Right hindlimb (tissue), 1 donor: ENCODE measurements at regions not wholly inside any gene's neighbourhood (a gene's known extent, or its start where the extent isn't known, plus 50 kb on each side); places are given as distances from the start of the nearest gene placed in this dataset.

ENCODE experiments used
- DNase-seq: peaks from one replicate; pipeline ENCODE4 v3.0.0-alpha.2; 2018

GRCh38 chr11:95717314-95717713 lies 72.3 kb downstream of the FAM76B start:
- no peak for DNase-seq

GRCh38 chr11:95716266-95716665 lies 73.3 kb downstream of the FAM76B start:
- no peak for DNase-seq

DNA sequence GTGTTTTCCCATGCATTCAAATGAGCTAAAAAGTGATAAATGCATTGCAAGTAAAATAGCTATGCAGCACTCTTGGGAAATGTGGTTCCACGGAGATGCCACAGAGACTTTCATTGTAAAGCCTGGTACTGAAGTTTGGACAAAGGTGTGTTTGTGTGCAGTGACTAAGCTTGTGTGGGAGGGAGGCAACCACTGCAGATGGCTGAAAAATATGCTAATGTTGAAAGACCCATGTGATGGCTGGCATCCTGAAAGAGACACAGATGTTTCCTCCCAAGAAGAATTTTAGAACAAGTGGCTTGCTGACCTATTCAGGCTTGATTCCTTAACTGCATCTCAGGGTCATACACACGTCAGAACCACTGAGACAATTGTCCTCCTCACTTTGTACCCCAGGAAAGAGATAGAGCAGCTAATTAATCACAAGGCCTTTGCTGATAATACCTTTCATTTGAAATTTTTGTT lies 73.8 kb downstream of the FAM76B start:
- no peak for DNase-seq

- DNase-seq, result no peak
These were observed 74.5 kb downstream of the FAM76B start for GRCh38 chr11:95714843-95715776.

DNA sequence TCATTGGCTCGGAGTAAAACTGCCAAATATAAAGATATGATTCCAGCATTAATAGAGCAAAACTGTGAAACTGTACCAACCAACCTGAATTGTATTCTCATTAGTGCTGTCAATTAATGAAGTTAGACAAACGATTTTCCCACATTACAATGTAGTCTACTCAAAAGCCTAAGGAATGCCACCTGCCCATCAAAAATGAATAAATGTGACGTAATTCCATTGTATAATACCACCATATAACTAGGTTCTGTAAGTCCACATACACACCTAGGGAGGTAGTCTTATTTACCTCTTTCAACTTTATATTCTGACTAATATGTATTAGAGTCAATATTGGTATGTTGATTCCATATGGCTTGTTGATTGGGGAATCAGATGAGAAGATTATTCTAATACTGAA lies 76.2 kb downstream of the FAM76B start:
- no peak for DNase-seq

- DNase-seq, result no peak
These were observed 77.7 kb downstream of the FAM76B start for GRCh38 chr11:95711945-95712221.

- DNase-seq, result peak; percentile 49
These were observed 78.2 kb downstream of the FAM76B start for GRCh38 chr11:95711162-95711944.

GRCh38 chr11:95708681-95709080 lies 80.9 kb downstream of the FAM76B start:
- no peak for DNase-seq

GRCh38 chr11:95706974-95707387 lies 82.6 kb downstream of the FAM76B start:
- DNase-seq, result no peak

DNA sequence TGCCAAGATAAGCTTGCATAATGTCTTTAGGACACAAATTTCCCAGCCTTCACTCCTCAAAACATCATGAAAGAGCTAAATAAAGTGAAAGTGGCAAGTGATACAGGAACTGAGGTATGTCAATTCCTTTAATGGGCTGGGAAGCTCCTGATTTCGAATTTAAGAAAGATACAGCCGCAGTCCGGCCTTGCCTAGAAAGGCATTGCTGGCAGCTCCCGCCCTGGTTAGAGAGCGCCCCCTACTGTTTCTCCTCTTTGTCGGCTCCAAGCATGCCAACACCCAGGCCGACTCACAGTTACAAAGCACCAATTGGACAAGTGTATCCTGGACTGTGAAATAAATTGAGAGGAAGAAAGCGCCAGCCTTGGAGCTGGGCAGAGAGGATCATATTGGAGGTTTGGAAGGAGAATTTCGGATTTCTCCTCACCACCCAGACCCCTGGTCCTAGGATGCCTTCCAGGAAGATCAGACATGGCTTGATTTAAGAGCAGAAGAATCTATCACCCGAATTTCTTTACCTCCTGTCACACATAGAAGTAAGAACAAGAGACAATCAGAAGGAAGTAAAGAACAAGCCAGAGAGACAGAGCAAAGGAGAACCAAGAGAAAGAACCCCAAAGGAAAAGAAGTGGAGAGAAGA lies 84.0 kb downstream of the FAM76B start:
- peak; percentile 91 for DNase-seq

- DNase-seq, result no peak
These were observed 84.7 kb downstream of the FAM76B start for GRCh38 chr11:95704865-95705264.

- no peak for DNase-seq
These were observed 86.5 kb downstream of the FAM76B start for GRCh38 chr11:95703049-95703448.

- no peak for DNase-seq
These were observed 87.1 kb downstream of the FAM76B start for GRCh38 chr11:95702526-95702925.

DNA sequence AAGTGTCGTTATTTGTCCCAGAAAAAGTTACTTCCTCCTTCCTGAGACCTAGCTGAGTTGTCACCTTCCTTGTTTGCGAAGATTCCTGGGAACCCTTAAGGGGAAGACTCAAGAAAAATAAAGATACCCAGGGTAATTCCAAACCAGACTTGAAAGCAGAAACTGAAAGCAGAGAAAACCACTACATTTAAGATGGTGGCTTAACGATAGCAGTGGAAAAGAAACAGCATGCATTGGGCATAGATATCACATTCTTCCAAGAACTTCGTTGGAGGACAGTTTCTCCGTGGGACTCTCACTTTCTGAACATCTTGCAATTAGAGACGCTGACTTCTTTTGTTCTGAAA lies 89.1 kb downstream of the FAM76B start:
- no peak for DNase-seq

- no peak for DNase-seq
These were observed 89.7 kb downstream of the FAM76B start for GRCh38 chr11:95699631-95700470.

- DNase-seq, result no peak
These were observed 90.7 kb downstream of the FAM76B start for GRCh38 chr11:95698676-95699557.

DNA sequence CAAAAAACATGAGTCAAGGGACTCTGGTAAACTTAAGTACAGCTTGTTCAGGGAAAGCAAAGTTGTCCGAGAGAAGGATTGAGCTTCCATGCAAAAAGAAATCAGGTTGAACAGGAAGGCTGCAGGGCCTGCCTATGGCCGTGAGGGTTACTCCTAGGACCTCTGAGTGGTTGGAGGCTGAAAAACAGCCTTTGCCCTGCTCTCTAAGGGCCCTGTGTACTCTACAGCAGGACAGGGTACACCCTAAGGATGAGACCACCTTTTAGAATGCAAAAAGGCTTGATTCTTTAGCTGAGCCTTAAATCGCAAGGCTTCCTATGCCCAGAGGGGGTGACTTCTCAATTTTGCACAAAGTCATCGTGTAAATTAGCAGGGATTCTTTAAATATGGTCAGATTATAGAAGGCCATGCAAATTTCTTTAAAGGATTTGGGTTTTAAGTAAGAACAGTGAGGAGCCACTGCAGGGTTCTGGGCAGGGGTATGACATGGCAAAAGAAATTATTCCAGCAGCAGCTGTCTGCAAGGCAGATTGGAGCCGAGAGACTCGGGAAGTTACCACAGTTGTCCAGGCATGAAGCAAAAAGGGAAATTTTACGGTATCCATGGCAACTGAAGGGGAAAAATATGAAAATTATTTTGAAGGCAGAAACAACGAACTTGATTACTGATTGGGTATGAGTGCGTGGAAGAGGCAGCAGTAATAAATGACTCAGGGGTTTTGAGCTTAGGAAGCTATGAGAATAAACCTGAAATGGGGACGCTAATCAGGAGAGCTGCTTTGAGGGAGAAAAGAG lies 91.8 kb downstream of the FAM76B start:
- peak; percentile 39 for DNase-seq

GRCh38 chr11:95695181-95695580 lies 94.4 kb downstream of the FAM76B start:
- no peak for DNase-seq

DNA sequence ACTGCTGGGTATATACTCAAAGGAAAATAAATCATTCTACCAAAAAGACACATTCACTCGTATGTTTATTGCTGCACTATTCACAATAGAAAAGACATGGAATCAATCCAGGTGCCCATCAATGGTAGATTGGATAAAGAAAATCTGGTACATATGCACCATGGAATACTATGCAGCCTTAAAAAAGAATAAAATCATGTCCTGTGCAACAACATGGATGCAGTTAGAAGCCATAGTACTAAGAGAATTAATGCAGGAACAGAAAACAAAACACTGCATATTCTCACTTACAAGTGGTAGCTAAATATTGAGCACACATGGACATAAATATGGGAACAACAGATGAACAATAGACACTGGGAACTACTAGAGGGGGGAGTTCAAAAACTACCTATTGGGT lies 96.3 kb downstream of the FAM76B start:
- no peak for DNase-seq

GRCh38 chr11:95692526-95693260 lies 96.9 kb downstream of the FAM76B start:
- no peak for DNase-seq
